GM21381 (cell line): ENCODE measurements at regions not wholly inside any gene's neighbourhood (a gene's known extent, or its start where the extent isn't known, plus 50 kb on each side); places are given as distances from the start of the nearest gene placed in this dataset.
"Not testable (repeated sequence)": the region's sequence is repeated elsewhere in the genome, so short reads cannot be mapped to it uniquely, and the experiment has no call there.

Experiments
- ATAC-seq: cut with Tn5 transposase; IDR thresholded peaks from one replicate; pipeline ENCODE4 v1.9.1; 2021; ENCODE audit warnings: mild to moderate bottlenecking, moderate library complexity; ENCODE audit not compliant: unreplicated experiment

DNA sequence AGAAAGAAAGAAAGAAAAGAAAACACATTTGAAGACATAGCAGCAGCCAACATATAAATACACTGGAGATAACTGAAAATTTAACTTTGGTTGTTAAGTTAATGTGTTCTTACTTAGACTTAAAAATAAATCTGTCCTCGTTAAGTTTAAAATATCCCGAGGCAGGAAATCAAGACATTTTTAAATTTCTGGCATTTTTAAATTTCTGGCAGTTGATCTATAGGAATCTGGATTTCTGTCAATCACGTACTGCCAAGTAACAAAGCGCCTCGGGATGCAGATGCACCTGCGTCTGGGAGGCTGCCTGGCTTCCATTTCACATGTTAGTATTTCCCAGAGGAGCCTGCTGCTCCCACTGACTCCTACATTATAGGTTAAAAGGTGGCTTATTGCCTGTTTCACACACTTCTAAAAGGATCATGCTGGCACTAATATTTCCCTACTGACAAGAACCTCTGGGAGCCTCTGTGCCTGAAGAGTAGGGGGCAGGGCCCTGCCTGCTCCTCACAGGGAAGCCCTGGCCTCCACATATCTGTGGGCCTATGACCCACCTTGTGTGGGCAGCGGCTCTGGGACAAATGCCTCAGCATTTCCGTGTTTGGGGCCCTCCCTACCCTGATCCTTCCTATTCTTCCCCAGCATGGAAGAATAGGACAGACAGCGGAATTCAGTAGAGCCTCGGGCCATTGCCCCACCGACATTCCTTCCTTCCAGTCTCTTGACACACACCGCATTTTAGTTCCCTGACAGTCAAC lies 62.8 kb upstream of the ATP12A start:
- ATAC-seq, result no peak

- peak; percentile 88 for ATAC-seq
Observed at GRCh38 chr13:24618011-24618955, 61.9 kb upstream of the ATP12A start.

- no peak for ATAC-seq
Observed at GRCh38 chr13:24619282-24619681, 60.9 kb upstream of the ATP12A start.

DNA sequence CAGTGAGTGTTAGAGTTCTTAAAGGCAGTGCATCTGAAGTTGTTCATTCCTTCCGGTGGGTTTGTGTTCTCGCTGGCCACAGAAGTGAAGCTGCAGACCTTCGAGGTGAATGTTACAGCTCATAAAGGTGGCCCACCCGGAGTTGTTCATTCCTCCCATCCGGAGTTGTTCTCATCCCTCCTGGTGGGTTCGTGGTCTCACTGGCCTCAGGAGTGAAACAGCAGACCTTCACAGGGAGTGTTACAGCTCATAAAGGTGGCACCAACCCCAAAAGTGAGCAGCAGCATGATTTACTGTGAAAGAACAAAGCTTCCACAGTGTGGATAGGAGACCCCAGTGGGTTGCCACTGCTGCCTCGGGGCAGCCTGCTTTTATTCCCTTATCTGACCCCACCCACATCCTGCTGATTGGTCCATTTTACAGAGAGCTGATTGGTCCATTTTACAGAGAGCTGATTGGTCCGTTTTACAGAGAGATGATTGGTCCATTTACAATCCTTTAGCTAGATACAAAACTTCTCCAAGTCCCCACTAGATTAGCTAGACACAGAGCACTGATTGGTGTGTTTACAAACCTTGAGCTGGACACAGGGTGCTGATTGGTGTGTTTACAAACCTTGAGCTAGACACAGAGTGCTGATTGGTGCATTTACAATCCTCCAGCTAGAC lies 57.6 kb upstream of the ATP12A start:
- not testable (repeated sequence) for ATAC-seq

DNA sequence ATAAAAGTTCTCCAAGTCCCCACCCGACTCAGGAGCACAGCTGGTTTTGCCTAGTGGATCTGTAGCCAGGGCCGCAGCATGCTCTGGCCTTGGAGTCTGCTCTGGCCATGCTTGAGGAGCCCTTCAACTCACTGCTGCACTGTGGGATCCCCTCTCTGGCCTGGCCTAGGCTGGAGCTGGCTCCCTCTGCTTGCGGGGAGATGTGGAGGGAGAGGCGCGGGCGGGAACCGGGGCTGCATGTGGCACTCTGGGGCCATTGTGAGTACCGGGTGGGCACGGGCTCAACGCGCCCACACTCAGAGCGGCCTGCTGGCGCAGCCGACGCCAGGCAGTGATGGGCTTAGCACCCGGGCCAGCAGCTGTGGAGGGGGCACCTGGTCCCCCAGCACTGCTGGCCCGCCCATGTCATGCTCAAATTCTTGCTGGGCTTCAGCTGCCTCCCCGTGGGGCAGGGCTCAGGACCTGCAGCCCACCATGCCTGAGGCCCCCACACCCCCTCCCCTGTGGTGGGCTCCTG lies 57.0 kb upstream of the ATP12A start:
- ATAC-seq, result no peak

DNA sequence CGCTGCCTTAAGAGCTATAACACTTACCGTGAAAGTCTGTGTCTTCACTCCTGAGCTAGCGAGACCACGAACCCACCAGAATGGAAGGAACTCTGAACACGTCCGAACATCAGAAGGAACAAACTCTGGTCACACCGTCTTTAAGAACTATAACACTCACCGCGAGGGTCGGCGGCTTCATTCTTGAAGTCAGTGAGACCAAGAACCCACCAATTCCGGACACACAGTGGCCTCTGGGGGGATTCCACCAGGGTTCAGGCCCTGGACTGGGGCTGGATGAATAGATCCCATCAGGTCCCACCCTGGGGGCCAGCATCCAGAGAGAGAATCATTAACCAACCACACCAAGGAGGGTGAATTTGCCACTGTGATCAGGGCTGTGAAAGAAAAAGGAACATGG lies 55.8 kb upstream of the ATP12A start:
- no peak for ATAC-seq

GRCh38 chr13:24624801-24625231 lies 55.4 kb upstream of the ATP12A start:
- no peak for ATAC-seq

- ATAC-seq, result no peak
Observed at GRCh38 chr13:24625331-24625731, 54.9 kb upstream of the ATP12A start.

DNA sequence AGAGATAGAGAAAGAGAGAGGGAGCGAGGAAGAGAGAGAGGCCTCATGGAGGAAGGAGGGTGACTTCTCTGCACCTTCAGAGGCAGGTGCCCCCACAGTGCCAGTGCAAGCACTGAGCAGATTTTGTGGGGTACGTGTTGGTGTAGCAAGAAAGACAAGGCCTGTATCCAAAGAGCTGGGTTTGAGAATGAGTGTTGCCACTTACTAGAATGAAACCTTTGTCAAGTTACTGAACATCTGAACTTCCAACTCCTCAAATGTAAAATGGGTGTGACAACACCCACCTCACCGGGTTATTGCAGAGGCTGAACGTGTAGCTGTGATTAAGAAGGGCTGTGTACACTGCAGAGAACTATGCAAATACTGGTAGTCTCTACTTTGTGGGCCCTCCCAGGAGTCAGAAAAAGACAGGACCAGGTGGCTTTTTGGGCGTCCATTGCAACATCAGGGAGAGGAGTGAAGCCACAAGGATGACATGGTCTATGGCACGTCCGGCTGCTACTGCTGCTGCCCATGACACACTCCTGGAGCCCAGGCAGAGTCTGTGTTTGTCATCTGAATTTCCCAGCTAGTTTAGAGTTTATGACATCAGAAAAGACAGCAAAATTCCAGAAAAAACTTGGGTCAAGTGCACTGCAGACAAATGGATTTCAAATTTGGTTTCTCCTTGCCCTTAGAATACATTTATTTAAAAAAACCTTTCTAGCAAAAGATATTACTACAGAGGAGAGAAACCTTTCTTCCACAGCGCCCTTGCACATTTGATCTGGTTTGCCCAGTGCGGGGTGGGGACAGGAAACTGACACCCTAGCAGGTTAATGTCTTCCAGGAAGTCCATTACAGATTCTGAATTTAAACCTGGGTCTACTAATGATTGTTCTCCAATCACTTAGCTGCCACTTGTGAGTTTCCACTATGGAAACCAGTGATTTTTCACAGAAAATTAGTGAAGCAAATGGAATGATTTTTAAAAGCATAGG lies 54.0 kb upstream of the ATP12A start:
- ATAC-seq, result no peak

- ATAC-seq, result no peak
Observed at GRCh38 chr13:24627090-24627714, 53.0 kb upstream of the ATP12A start.

GRCh38 chr13:24627946-24628345 lies 52.3 kb upstream of the ATP12A start:
- no peak for ATAC-seq

DNA sequence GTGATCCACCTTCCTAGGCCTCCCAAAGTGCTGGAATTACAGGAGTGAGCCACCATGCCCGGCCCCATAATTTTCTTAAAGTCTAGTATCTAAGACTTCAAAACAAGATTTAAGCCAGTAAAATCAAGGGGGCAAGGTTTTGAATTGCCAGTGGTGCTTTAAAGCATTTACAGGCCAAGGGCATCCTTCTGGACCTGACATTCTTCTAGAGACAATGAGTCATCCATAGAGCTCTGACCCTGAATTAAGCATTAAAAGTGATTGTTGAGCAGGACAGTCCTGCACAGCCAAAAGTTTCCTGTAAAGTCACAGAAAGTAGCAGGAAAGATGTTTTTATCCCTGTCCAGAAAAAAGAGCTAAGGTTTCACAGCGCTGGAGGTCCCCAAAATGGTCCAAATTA lies 50.9 kb upstream of the ATP12A start:
- ATAC-seq, result no peak

DNA sequence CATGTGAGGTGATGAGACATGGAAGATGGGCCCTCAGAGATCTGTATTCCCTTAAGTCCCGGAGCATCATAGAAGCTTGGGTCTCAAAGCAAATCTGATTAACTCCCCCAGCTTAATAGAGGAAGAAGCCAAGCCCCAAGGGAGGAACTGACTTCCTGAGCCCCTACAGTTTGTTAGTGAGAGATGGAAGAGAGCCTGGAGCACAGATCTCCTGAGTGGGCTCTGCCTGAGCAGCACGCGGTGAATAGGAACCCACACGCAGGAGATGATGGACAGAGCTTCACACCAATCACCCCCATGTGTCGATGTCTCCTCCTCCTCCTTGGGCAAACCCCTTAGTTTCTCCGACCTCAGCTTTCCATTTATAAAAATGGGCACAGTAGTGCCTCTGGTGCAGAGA lies 50.1 kb upstream of the ATP12A start:
- ATAC-seq, result no peak
